ENCODE measurements at regions not wholly inside any gene's neighbourhood (a gene's known extent, or its start where the extent isn't known, plus 50 kb on each side); places are given as distances from the start of the nearest gene placed in this dataset.

DNA sequence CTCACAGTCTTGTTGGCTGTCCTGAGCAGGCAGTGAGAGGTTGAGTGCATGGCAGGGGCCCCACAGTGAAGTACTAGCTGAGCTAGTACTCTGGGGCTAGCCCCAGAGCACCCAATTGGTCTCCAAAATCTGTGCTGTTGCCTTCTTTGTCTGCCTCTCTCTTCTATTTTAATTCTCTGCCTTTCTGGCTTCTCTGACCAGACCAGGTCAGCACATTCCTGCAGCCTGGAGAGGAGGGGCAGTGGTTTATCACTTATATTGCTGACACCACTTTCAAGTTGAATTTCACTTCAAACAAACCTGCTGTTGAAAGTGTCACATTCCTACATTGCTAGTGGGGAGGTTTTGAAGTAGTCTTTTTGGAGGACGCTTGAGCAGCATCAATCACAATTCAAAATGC is 628.7 kb downstream of the PTPRU start:
- DNase-seq (ENCODE audit: low spot score), result no peak

DNA sequence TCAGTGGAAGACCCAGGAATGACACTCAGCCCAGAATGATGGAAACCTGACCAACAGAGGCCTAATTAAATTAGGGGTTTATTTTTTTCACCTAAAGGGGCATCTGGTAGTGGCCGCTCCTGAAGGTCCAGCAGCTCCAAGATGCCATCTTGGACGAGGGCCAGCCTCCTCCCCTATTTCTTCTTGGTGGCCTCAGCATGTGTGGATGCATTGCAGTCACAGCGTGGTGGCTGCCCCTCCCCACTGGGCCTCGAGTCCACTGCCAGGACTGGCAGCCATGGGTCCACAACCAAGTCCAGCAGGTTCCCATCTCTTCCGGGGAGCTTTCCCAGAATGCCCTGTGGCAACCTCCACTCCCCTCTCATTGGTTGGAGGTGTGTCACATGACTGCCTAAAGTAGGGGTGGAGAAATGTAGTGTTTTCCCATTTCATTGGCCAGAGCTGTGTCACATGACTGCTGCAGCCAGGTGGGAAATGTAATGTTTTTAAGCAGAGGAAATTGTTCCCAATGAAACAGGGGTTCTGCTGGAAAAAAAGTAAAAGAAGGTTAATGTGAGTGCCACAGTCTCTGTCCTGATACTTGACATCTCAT is 628.2 kb downstream of the PTPRU start:
- DNase-seq (ENCODE audit: low spot score), result no peak

DNA sequence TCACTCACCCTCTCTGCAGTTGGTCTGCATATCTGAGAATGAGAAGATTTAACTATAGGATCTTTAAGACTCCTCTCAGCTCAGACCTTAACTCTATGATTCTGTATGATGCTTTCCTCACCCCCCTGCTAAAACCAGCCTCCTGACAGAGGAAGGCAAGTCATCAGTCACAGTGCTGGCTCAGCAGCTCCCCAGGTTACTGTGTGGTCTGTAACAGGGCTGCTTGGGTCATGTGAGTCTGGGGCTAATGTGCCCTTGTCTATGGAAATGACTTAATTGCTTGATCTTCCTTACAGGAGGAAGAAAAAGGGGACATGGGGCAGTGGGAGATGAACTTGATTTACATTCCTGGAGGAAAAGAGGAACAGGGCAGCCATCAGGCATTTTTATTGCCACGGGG is 625.6 kb downstream of the PTPRU start:
- no peak for DNase-seq (ENCODE audit: low spot score)

DNA sequence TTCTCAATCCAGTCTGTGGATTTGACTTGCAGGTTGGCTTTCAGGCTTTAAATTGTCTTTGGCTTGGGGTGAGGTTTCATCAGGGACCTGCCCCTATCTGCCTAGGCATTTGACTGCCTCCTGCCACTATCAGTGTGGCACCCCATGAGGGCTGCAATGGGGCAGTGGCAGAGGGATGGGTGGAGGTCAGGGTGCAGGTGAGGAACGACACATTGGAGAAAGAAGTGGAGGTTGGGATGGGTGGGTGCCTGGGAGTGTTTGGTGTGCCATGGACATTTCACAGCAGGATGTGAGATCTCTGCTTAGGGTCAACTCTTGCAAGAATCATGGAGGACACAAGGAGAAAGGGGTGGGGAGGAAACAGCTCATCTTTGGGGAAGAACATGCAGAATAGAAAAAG is 625.1 kb downstream of the PTPRU start:
- no peak for DNase-seq (ENCODE audit: low spot score)

GRCh38 chr1:29860681-29861080 is 624.4 kb downstream of the PTPRU start:
- no peak for DNase-seq (ENCODE audit: low spot score)

DNA sequence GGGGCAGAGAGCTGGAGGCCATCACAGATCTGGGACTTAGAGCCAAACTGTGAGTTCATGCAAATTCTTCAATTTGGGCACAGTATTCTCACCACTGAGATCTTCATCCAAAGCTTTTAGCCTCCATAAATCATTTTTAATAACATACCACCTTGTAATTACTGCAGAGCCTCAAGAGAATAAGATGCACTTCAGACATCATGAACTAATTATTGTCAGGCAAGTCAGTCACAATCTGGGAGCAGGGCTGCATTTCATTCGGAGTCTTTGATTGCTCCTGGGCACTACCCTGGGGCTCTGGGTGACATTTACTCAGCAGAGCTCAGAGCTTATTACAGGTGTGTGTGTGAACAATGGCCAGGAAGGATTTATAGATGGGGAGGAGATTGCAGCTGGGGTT is 623.7 kb downstream of the PTPRU start:
- no peak for DNase-seq (ENCODE audit: low spot score)

DNA sequence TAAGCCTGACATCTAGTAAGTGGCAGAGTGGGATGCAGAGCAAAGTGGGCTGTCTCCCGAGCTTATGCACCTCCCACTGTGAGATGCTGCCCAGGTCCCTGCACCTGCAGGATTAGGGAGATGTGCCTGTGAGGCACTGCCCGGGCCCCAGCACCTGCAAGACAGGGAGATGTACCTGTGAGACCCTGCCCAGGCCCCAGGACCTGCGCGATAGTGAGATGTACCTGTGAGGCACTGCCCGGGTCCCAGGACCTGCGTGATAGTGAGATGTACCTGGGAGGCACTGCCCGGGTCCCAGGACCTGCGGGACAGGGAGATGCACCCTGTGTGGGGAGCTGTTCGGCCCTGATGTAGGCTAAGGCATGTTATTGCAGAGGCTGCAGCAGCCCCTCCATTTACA is 622.8 kb downstream of the PTPRU start:
- DNase-seq (ENCODE audit: low spot score), result no peak

GRCh38 chr1:29858646-29859045 is 622.3 kb downstream of the PTPRU start:
- DNase-seq (ENCODE audit: low spot score), result no peak

- DNase-seq (ENCODE audit: low spot score), result no peak
These were observed 620.2 kb downstream of the PTPRU start for GRCh38 chr1:29856340-29857114.

GRCh38 chr1:29855561-29856160 is 619.3 kb downstream of the PTPRU start:
- DNase-seq (ENCODE audit: low spot score), result no peak

DNA sequence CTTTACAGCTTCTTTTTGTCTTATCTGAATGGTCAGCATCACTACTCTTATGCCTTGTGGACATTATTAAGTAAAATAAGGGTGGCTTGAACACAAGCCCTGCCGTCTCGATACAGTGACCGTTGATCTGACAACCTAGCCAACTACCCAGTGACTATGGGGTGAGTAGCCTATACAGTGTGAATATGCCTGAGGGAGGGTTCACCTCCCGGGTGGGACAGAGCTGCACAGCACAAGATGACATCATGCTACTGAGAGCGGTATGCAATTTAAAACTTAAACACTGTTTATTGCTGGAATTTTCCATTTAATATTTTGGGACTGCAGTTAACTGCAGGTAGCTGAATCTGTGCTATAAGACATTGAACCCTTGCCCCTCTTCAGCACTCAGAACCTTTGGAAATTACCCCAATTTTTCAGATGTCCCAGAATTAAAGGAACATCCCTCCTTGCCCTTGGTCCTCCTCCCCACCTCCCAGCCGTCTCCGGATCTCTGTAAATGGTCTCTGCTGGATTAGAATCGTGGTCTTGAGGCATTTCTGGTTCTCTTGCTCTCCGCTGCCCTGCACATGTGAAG is 618.5 kb downstream of the PTPRU start:
- no peak for DNase-seq (ENCODE audit: low spot score)

GRCh38 chr1:29853716-29854330 is 617.5 kb downstream of the PTPRU start:
- no peak for DNase-seq (ENCODE audit: low spot score)

GRCh38 chr1:29852248-29852647 is 615.9 kb downstream of the PTPRU start:
- no peak for DNase-seq (ENCODE audit: low spot score)

DNA sequence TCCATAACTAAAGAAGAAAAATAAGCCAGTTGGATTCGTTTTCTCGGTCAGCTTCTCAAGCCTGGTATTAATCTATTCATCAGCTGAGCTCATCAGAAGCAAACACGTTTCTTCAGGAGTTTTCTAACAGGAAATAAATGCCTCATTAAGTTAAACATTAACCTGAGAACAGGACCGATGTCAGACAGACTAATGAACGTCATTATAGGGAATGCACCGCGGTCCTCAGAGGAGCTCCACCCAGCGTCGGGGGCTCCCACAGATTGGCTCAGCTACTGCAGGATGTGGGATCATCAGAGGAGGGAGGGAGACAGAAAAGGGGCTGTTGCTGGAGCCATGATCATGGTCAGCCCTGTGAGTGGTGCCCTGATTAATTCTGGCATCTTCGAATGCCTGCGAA is 615.4 kb downstream of the PTPRU start:
- DNase-seq (ENCODE audit: low spot score), result no peak

- DNase-seq (ENCODE audit: low spot score), result no peak
These were observed 613.9 kb downstream of the PTPRU start for GRCh38 chr1:29849991-29850757.

DNA sequence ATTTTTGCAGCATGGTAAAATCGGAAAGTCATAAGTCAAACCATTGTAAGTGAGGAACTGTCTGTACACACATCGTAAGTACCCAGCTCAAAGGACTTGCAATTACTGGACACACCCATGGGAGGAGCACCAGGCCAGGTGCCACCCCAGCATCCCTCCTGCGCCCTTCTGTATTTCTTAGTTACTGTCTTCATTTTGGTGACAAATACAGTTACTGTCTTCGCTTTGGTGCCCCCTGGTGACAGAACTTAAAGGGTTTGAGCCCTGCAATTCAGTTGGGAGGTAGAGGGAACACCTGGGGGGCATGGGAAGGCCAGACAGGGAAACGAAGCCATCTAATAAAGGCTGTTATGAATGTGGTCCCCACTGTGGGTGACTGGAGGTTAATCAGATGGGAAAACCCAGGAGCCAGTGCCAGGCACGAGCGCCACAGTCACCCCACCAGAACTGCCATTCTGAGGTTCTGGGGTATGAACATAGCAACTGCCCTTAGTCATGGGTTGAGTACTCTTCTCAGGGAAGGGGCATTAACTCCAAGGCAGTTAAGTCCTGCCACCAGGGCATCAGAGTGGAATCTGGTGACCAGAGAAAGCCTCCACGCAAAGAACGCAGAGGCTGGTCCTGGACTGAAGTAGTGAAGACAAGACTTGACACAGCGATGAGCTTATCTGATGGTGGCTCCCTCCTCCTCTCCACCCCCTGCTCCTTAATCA is 612.9 kb downstream of the PTPRU start:
- no peak for DNase-seq (ENCODE audit: low spot score)

DNA sequence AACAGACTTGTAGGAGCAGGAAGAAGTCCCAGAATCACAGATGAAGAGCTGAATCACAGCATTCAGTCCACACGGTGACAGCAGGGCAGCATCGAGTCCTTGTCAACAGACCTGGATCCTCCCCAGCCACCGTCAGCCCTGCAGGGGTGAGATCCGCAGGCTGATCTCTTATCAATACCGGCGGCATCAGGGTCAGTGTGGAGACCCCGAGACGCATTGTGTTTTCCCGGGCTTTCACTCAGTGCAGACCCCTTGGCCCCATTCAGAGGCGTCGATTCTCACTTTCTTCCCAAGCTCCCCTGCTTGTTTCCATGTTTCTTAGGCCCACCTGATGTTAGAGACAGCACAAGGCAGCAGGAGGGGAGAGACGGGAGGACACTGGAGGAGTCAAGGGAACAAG is 609.6 kb downstream of the PTPRU start:
- no peak for DNase-seq (ENCODE audit: low spot score)

DNA sequence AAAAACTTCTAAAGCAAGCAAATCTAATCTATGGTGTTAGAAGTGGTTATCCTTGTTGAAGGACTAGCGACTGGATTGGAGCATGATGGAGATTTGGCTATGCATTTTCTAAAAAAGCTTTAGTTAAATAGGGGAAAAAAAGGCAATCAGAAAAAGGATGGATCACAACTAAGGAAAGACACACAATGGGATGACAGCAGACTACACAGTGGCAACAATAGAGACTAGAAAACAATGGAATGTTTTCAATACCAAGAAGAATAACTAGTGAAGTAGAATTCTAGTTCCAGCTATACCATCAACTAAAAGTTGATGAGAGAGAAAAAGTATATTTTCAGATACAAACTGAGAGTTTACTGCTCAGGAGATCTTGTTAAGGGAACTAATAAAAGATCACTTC is 605.8 kb downstream of the PTPRU start:
- no peak for DNase-seq (ENCODE audit: low spot score)

- no peak for DNase-seq (ENCODE audit: low spot score)
These were observed 603.4 kb downstream of the PTPRU start for GRCh38 chr1:29839726-29840125.

- DNase-seq (ENCODE audit: low spot score), result no peak
These were observed 602.5 kb downstream of the PTPRU start for GRCh38 chr1:29838738-29839320.

Measured in COLO829 (cell line).